ENCODE measurements at regions not wholly inside any gene's neighbourhood (a gene's known extent, or its start where the extent isn't known, plus 50 kb on each side); places are given as distances from the start of the nearest gene placed in this dataset.

DNA sequence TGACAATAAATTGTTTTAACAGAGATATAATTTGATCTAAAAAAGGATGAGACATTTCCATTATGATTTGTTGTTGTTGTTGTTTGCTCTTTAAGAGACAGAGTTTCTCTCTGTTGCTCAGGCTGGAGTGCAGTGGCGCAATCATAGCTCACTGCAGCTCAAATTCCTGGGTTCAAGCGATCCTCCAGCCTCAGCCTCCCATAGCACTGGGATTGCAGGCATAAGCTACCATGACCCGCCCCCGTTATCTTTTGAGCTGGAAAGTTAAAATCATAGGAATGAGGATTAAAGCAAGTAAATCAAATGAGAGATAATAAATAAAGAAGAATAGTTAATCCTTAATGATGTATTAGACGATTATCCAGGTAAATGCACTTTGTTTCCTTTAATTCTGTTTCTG, 224.4 kb upstream of the SMIM31 start:
- TF ChIP-seq RNF2 (IDR thresholded peaks at IDR 0.05; ENCODE audit: borderline replicate concordance, low read depth, low read length, missing control alignments, poor library complexity, severe bottlenecking): no peak
- TF ChIP-seq, protein P1, sequence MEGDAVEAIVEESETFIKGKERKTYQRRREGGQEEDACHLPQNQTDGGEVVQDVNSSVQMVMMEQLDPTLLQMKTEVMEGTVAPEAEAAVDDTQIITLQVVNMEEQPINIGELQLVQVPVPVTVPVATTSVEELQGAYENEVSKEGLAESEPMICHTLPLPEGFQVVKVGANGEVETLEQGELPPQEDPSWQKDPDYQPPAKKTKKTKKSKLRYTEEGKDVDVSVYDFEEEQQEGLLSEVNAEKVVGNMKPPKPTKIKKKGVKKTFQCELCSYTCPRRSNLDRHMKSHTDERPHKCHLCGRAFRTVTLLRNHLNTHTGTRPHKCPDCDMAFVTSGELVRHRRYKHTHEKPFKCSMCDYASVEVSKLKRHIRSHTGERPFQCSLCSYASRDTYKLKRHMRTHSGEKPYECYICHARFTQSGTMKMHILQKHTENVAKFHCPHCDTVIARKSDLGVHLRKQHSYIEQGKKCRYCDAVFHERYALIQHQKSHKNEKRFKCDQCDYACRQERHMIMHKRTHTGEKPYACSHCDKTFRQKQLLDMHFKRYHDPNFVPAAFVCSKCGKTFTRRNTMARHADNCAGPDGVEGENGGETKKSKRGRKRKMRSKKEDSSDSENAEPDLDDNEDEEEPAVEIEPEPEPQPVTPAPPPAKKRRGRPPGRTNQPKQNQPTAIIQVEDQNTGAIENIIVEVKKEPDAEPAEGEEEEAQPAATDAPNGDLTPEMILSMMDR (IDR thresholded peaks at IDR 0.05; ENCODE audit: control extremely low read depth in 1 of 3, insufficient read depth in 1 of 3, low read depth in 1 of 3, low read length in 3 of 3): no peak
- TF ChIP-seq EZH2 (IDR thresholded peaks at IDR 0.05; ENCODE audit: low read depth, low read length, severe bottlenecking): no peak
- no peak for TF ChIP-seq GABPA (IDR thresholded peaks at IDR 0.05; ENCODE audit: borderline replicate concordance, insufficient read depth, low read length)

All from H1 (cell line).